ENCODE measurements at regions not wholly inside any gene's neighbourhood (a gene's known extent, or its start where the extent isn't known, plus 50 kb on each side); places are given as distances from the start of the nearest gene placed in this dataset.

- DNase-seq (ENCODE audit: low spot score) (peak; percentile 22), ATAC-seq (peak; percentile 38; the same call in 2 of the 3 replicates)
- H3K36me3 Mint-ChIP-seq (ENCODE audit: low read depth): peaks cover 9% of the 10 kb centered on the region; the same call in 1 of the 3 replicates
Observed at GRCh38 chr5:81826128-81826527, 75.2 kb upstream of the SSBP2 start.

GRCh38 chr5:81825237-81825636 is 74.3 kb upstream of the SSBP2 start:
- H3K4me2 ChIP-seq: no peak overlapping the region
- H3K36me3 ChIP-seq (ENCODE audit: insufficient read depth): no peaks in the 10 kb centered on the region
- H3K79me2 ChIP-seq (replicated peaks; ENCODE audit: insufficient read depth): no peaks in the 10 kb centered on the region
- Mint-ChIP-seq H3K36me3 (ENCODE audit: low read depth) (peaks cover 9% of the 10 kb centered on the region; the same call in 1 of the 3 replicates), H3K4me3 (no peak overlapping the region), H3K27ac (no peak overlapping the region), H3K27me3 (ENCODE audit: insufficient read depth, low read depth, poor library complexity) (peaks cover 5% of the 10 kb centered on the region), H3K9me3 (peaks cover 12% of the 10 kb centered on the region), H3K4me1 (peaks cover 3% of the 10 kb centered on the region; the same call in 2 of the 3 replicates)
- no peaks in the 10 kb centered on the region for H4K20me1 ChIP-seq (replicated peaks; ENCODE audit: insufficient read depth)
- ATAC-seq: no peak
- no peak overlapping the region for H3K4me3 ChIP-seq
- DNase-seq (ENCODE audit: low spot score): no peak
- H3K27ac ChIP-seq (ENCODE audit: low read depth): no peak overlapping the region
- peak overlapping the region; percentile 32; the same call in 1 of the 2 replicates for H2AFZ ChIP-seq
- H3K4me1 ChIP-seq (ENCODE audit: insufficient read depth): no peaks in the 10 kb centered on the region
- H3F3A ChIP-seq (replicated peaks; ENCODE audit: low read depth): no peaks in the 10 kb centered on the region
- no peaks in the 10 kb centered on the region for H3K27me3 ChIP-seq (ENCODE audit: insufficient read depth)
- no peaks in the 10 kb centered on the region for H3K9me2 ChIP-seq (ENCODE audit: insufficient read depth)
- TF ChIP-seq ZNF114 (CRISPR knock-in tag; IDR thresholded peaks at IDR 0.05) (no peak), CREB1 (CRISPR knock-in tag; IDR thresholded peaks at IDR 0.05; ENCODE audit: low read depth) (no peak), NANOG (IDR thresholded peaks at IDR 0.05; ENCODE audit: borderline replicate concordance) (no peak), ETS1 (IDR thresholded peaks at IDR 0.05) (no peak), ZNF331 (CRISPR knock-in tag; IDR thresholded peaks at IDR 0.05; ENCODE audit: low read depth) (no peak), EZH2 (IDR thresholded peaks at IDR 0.05; ENCODE audit: low read depth, unreplicated experiment) (no peak), STAT1 (IDR thresholded peaks at IDR 0.05; ENCODE audit: unreplicated experiment) (no peak), ZNF462 (CRISPR knock-in tag; IDR thresholded peaks at IDR 0.05) (no peak)

More at GRCh38 chr5:81826128-81826527, 75.2 kb upstream of the SSBP2 start:
- H3K27me3 Mint-ChIP-seq (ENCODE audit: insufficient read depth, low read depth, poor library complexity): peaks cover 5% of the 10 kb centered on the region
- no peaks in the 10 kb centered on the region for H3K4me1 ChIP-seq (ENCODE audit: insufficient read depth)
- peaks cover 2% of the 10 kb centered on the region; the same call in 2 of the 3 replicates for H3K4me1 Mint-ChIP-seq
- no peak overlapping the region for H3K4me3 ChIP-seq
- H3K27me3 ChIP-seq (ENCODE audit: insufficient read depth): no peaks in the 10 kb centered on the region
- H3K27ac Mint-ChIP-seq: no peak overlapping the region
- no peak for TF ChIP-seq EZH2phosphoT487 (IDR thresholded peaks at IDR 0.05; ENCODE audit: unreplicated experiment)
- TF ChIP-seq CTCF (conservative IDR thresholded peaks at IDR 0.05; ENCODE audit: low read depth in 2 of 2): peak in 1 of 2 experiments; percentile 38; a peak in 2 of 4 replicates
- no peak overlapping the region for H3K4me2 ChIP-seq
- no peaks in the 10 kb centered on the region for H3K9me2 ChIP-seq (ENCODE audit: insufficient read depth)
- H3K27ac ChIP-seq (ENCODE audit: low read depth): no peak overlapping the region
- no peaks in the 10 kb centered on the region for H3F3A ChIP-seq (replicated peaks; ENCODE audit: low read depth)
- no peak overlapping the region for H3K4me3 Mint-ChIP-seq
- H2AFZ ChIP-seq: 0 out of 2 replicates have a peak overlapping the region, but pooled peaks have one; percentile 31
- H3K79me2 ChIP-seq (replicated peaks; ENCODE audit: insufficient read depth): no peaks in the 10 kb centered on the region
- H3K36me3 ChIP-seq (ENCODE audit: insufficient read depth): no peaks in the 10 kb centered on the region
- H4K20me1 ChIP-seq (replicated peaks; ENCODE audit: insufficient read depth): no peaks in the 10 kb centered on the region
- peaks cover 12% of the 10 kb centered on the region for H3K9me3 Mint-ChIP-seq

Data from GM23338 (cell line).